Upper lobe of left lung (tissue), 4 donors: ENCODE measurements at regions not wholly inside any gene's neighbourhood (a gene's known extent, or its start where the extent isn't known, plus 50 kb on each side); places are given as distances from the start of the nearest gene placed in this dataset.

Experiments
- CTCF ChIP-seq, 6 experiments: fragments of 450-650 bp in 4 of 6; fragments of 200-600 bp in 2 of 6; sonication (generic) in 2 of 6; IDR thresholded peaks; one replicate each; pipeline ENCODE4 v1.5.1; 2016 to 2019; ENCODE audit warnings: antibody characterized with exemption in 6 of 6
- POLR2A ChIP-seq, 4 donors: fragments of 450-650 bp; IDR thresholded peaks; one replicate each; pipeline ENCODE4 v1.5.1; 2016 to 2017; ENCODE audit warnings: antibody characterized with exemption in 4 of 4, mild to moderate bottlenecking in 2 of 4
- POLR2AphosphoS5 ChIP-seq, 2 donors: sonication (generic); formaldehyde crosslinking; IDR thresholded peaks; one replicate each; pipeline ENCODE4 v1.5.1; 2017; ENCODE audit warnings: antibody characterized with exemption in 2 of 2

- TF ChIP-seq CTCF (IDR thresholded peaks at IDR 0.05): no peak
- TF ChIP-seq POLR2AphosphoS5 (IDR thresholded peaks at IDR 0.05): no peak
- no peak for TF ChIP-seq POLR2A (IDR thresholded peaks at IDR 0.05)
Measured at GRCh38 chrX:23482561-23482960, 147.9 kb downstream of the PTCHD1 start.
